HG03066 (cell line): ENCODE measurements at regions not wholly inside any gene's neighbourhood (a gene's known extent, or its start where the extent isn't known, plus 50 kb on each side); places are given as distances from the start of the nearest gene placed in this dataset.
"Not testable (repeated sequence)": the region's sequence is repeated elsewhere in the genome, so short reads cannot be mapped to it uniquely, and the experiment has no call there.

Source experiments
- ATAC-seq: cut with Tn5 transposase; IDR thresholded peaks from one replicate; pipeline ENCODE4 v1.9.1; 2021; ENCODE audit warnings: low read depth; ENCODE audit not compliant: unreplicated experiment

- ATAC-seq = no peak
Observed at GRCh38 chr11:116356451-116356850, 416.3 kb downstream of the BUD13 start.

DNA sequence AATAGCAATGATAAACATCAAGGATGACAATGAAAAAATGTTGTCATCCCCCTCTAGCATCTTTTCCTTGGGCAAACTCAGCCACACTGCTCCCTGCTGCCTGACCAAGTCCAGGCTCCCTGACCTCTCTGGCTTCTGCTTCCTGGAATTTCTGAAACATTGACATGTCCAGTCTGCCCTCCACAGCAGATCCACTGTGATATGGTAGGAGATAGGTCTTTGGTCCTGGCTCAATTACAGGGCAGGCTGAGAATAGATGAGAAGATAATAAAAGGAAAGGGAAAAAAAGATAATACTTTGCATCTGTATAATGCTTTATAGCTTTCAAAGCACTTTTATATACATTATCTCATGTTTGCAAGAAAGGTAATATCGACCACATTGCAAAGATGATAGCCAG is 417.7 kb downstream of the BUD13 start:
- ATAC-seq = no peak

DNA sequence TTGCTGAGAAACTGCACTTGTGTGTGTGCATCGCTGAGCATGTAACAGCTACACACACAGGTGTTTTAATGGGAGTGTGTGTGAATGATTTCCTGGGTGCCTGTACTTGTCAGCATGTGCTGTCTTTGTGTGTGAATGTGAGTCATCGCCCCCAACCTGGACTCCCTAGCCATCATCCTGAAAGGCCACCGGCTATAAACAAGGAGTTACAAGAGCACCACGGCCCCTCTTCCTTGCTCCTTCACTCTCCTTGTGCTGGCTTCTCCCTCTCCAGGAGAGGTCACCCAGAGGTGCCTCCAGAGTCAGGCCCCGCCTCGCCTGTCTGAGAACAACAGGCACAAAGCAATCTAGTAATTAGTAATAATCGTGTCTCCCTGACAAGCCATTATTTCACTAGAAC is 419.2 kb downstream of the BUD13 start:
- ATAC-seq = no peak

GRCh38 chr11:116352881-116353280 is 419.9 kb downstream of the BUD13 start:
- ATAC-seq = no peak

DNA sequence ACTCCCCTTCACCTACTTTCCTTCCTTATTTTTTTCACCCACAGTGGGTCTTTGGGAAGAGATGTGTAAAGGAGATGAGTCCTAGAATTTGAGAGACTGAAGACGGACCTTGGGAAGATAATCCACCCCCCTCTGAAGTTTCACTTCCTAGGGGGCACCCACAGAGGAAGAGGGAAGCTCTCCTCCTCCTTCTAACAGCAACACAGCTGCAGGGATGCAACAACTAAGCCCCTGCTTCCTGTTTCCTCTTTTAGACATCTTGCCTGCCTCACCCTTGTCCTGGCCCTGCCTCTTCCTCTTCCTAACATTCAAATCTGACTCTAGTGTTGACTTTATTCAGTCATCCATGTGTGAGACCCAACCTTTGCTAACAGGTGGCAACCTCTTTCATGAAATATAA is 424.6 kb downstream of the BUD13 start:
- ATAC-seq = no peak

GRCh38 chr11:116345575-116345974 is 427.2 kb downstream of the BUD13 start:
- ATAC-seq = no peak

DNA sequence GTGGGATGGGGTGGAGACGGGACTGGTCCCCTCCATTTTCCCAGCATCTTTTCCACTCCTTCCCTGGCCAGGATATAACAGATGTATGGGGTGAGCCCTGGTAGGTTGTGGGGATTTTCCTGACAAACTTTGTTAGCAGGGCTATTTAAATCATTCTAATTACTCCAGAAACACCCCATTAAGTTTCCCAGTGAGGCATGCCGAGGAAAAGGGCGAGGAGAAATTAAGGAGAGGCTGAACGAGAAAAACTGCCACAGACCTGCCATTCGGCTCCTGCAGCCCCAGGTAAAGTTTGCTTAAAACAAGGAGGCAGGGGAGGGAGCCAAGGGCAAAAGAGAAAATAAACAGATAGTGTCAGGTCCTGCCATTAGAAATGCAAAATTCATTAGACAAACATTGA is 428.2 kb downstream of the BUD13 start:
- no peak for ATAC-seq

DNA sequence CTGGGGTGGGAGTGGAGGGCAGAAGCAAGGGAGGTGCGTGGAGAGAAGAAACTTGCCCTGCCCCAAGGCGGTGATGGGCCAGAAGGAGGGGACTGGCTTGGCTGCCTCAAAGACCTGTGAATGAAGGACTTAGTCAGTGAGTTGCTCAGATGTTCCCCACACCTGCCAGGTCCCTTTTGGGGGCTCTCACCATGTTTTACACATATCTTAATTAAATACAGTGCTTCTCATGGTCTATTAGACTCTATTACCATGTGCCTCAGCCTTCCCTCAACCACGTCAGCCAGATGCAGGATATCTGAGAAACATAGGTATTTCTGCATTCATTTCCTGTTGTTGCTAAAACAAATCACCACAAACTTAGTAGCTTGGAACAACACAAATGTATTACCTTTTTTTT is 429.5 kb downstream of the BUD13 start:
- no peak for ATAC-seq

DNA sequence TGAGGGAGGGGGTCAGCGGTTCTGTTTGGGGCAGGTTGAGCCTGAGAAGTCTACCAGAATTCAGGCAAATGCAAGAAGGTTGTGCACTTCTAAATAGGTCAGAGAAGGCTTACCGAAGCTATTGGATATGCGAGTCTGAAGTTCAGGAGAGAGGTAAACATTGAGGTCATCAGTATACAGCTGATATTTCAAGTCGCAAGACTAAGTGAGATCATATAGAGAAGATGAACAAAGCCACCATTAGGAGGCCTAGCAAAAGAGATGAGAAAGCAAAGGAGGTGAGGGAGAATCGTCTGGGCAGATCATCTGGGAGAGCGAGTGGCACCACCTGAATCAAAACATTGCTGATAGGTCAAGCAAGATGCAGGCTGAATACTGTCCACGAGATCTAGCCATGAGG is 430.6 kb downstream of the BUD13 start:
- no peak for ATAC-seq

DNA sequence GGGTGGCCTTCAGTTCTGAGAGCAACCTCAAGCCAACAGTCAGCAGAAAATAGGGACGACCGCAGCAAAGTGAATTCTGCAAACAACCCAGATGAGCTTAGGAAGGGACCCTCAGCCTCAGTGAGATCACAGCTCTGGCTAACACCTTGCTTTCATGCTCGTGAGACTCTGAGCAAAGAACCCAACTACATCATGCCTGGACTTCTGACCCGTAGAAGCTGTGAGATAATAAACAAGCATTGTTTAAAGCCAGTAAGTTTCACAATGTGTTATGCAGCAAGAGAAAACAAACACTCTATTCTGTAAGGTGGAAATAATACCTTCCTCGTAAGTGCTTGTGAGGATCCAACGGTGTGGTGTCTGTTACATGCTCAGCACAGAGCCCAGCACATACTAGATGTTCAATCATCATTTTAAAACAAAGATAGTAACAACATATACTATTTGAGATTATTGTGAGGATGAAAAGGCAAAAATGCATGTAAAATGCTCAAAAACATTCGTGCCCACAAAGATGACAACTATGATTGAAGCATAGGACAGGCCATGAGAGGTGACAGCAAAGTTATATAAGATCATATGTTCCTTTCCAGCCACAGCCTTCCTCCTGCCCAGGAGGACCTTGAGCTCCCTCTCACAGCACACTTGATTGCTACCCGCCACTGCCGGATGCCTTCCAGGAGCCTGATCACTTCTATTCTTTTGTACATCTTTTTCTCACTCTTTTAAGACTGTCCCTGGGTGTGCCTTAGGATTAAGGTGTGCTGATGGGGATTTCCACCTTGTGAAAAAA is 433.3 kb downstream of the BUD13 start:
- no peak for ATAC-seq

- ATAC-seq = not testable (repeated sequence)
Observed at GRCh38 chr11:116338500-116338899, 434.3 kb downstream of the BUD13 start.

GRCh38 chr11:116336540-116336939 is 436.2 kb downstream of the BUD13 start:
- ATAC-seq = no peak

DNA sequence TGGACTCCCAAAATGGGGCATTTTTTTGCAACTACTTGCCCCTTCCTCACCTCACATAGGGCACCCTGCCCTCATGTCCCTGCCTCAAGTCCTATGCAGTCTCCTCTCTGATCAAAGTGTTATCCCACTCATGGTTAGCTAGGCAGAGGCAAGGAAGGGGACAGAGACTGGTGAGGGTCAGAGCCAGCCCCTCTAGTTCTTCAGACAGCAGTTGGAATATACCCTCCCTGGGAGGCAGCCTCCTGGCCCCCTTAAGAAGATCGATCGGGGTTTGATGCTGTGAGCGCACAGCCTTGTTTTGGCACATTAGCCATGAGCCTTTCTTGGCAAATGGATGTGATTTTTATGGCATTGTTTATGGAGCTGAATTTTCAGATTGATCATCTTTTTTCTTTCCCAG is 436.9 kb downstream of the BUD13 start:
- no peak for ATAC-seq

DNA sequence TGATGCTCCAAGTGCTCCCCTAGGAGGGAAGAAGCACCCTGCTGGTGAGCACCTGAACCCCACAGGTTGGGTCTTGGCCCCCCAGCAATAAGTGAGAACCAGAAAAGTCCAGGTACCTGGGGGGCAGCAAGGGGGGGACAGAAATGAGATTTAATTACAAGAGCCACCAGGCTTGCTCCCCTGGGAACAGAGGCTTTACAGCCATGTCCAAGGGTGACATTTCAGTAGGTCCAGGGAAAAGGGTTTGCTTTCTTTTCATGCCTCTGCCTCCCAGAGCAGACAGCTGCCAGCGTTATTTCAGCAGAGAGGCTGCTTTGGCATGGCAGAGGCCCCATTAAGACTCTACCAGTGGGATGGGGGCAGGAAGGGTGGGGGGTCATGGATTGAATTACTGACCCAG is 437.7 kb downstream of the BUD13 start:
- no peak for ATAC-seq

GRCh38 chr11:116334596-116334995 is 438.2 kb downstream of the BUD13 start:
- no peak for ATAC-seq

DNA sequence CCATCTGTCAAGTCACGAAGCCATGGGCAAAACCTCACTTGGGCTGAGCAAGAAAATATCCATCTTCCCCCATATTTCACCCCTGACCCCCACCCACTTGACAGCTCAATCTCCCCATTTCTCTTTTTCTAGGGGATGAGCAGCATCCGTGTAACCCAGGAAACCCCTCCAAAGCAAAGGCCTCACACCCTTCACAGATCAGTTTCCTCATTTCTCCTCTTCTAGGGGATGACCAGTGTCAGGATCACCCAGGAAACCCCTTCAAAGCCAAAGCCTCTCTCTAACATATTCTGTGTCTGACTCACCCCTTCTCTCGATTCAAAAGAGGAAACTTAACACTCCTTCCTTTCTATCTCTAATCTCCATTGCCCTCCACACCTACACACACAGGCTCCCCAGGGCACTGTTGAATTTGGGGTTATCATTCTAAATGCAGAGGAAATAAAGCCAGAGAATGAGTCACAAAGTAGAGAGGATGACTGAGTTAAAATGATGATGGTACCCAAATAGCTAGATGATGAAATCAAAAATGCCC is 439.7 kb downstream of the BUD13 start:
- ATAC-seq = no peak

DNA sequence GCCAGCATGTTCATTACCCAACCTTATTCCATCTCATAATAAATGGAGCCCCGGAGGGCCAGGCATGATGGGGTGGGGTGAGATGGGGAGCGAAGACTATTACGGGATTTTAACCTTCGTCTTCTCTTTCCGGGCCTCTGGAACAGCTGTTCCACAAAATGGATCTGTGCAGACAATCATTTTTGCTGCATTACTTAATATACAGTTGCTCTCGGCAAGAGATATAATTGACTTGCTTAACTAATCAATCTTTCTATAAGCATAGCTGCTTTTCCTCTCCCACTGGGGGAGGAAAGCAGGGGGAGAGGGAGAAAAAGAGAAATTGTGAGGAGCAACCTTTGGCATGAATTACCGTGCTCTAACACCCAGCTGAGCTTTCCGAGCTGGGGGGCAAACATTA is 440.4 kb downstream of the BUD13 start:
- ATAC-seq = no peak

GRCh38 chr11:116331381-116331780 is 441.4 kb downstream of the BUD13 start:
- no peak for ATAC-seq

DNA sequence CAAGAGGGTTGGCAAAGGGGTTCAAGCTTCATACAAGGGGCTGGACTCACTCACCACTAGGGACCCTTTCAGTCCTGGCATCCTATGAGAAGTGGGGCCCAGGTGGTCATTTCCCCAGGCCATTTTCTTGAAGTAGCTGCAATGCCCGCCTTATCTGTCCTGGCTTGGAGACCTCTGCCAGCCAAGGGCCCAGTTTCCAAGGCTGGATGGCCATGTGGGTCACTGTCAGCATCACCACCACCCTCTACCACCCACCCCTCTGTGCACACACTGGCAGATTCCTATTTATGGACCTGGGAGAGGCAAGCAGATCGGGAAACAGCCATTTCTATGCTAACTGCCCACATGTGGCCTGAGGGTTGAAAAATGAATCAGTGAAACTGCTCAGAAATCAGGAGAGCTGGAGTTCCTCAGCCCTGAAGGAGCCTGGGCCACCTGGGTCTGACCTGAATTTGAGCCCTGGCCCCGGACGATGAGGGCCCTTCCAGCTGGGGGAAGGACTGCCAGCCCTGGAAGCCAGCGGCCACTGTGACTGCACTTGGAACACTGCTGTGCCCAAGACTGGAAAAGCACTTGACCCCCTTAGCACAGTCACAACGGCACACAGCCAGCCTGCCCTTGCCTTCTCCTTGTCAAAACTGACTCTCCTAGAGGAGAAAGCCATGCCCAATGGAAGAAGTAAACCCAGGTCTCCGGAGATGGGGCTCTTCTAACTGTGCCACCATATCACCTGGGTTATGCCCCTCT is 442.2 kb downstream of the BUD13 start:
- no peak for ATAC-seq

GRCh38 chr11:116329354-116330090 is 443.3 kb downstream of the BUD13 start:
- ATAC-seq = no peak

GRCh38 chr11:116328851-116329250 is 443.9 kb downstream of the BUD13 start:
- no peak for ATAC-seq
